GM21367 (cell line): ENCODE measurements at regions not wholly inside any gene's neighbourhood (a gene's known extent, or its start where the extent isn't known, plus 50 kb on each side); places are given as distances from the start of the nearest gene placed in this dataset.

Source experiments
- ATAC-seq: cut with Tn5 transposase; IDR thresholded peaks from one replicate; pipeline ENCODE4 v1.9.1; 2021; ENCODE audit not compliant: unreplicated experiment

- no peak for ATAC-seq
Measured at GRCh38 chr4:124188595-124188994, 523.9 kb downstream of the ANKRD50 start.

DNA sequence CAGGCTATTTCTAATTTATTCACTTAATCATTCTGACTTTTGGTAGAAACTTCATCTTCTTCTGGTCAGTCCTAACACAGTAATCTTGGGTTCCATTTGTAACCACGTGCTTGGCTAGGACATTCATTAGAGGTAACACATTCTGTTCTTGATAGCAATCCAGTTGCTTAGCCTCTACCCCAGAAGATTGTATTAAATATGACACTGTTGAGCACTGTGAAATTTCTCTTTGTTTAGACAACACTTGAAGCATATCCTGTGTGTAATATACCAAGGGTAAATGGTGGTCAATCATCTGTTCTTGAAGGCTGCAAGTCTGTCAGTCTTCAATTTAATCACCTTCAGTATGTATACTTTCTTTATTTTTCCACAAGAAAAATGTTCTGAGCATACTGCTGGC is 523.0 kb downstream of the ANKRD50 start:
- no peak for ATAC-seq

DNA sequence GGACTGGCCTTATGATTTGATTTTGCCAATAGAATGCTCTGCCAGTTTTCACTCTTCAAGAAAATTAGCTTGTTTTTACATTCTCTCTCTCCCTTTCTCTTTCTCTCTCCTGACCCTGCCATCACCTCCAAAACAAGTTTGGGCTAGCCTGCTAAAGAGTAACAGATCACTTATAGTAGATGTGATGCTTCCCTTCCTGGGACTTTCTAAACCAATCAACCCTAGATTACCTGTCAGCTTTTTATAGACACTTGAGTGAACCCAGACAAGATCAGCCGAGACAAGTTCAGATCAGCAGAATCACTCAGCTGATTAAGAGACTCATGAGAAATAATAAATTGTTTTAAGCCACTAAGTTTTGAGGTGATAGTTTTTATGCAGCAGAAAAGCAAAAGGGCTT is 521.2 kb downstream of the ANKRD50 start:
- no peak for ATAC-seq

- no peak for ATAC-seq
Measured at GRCh38 chr4:124192544-124192943, 520.0 kb downstream of the ANKRD50 start.

- no peak for ATAC-seq
Measured at GRCh38 chr4:124199185-124199584, 513.3 kb downstream of the ANKRD50 start.

DNA sequence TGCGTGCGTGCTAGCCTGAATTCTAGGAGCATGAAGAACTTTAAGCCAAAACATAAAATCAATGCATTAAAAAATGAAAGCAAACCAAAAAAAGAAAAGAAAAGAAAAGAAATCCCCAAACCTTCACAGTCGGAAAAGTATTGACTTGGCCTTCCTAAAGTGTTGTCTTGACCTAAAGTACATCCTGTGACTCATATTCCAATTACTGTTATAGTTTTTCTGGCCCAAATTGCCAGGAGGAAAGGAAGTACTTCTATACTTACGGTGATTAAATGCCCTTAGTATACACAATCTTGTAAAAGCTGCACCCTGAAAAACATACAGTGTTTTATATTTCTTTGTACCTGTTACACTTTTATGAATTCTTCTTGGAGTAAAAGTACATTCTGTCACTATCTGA is 512.8 kb downstream of the ANKRD50 start:
- ATAC-seq, result no peak

- ATAC-seq, result no peak
Measured at GRCh38 chr4:124201636-124202035, 510.9 kb downstream of the ANKRD50 start.

GRCh38 chr4:124202099-124202498 is 510.4 kb downstream of the ANKRD50 start:
- ATAC-seq, result no peak

DNA sequence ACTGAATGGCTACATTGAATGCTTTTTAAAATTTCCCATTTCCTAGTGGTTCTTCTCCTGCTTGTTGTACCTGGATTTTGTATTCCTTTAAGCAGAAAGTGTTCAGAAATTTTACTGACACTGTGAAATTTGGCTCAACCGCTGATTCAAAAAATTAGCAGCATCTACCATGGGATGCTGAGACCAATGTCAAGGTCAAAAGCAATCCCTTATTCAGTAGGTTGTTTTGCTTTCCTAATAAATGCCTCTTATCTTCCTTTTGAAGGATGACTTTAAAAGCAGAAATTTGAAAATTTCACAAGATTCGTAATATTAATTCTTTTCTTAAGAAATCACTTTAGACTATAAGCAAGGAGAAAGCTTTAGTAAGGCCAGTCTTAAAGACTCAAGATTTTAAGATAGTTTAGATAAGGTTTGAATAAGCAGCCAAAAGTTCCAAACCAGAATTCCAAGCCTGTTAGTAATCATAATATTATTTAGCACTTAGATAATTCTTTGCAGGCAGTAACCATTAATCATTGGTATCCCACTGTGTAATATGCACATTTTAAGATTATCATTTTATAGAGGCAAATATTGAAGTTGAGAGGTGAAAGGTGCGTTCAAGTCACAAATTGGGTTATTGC is 508.8 kb downstream of the ANKRD50 start:
- ATAC-seq, result no peak

DNA sequence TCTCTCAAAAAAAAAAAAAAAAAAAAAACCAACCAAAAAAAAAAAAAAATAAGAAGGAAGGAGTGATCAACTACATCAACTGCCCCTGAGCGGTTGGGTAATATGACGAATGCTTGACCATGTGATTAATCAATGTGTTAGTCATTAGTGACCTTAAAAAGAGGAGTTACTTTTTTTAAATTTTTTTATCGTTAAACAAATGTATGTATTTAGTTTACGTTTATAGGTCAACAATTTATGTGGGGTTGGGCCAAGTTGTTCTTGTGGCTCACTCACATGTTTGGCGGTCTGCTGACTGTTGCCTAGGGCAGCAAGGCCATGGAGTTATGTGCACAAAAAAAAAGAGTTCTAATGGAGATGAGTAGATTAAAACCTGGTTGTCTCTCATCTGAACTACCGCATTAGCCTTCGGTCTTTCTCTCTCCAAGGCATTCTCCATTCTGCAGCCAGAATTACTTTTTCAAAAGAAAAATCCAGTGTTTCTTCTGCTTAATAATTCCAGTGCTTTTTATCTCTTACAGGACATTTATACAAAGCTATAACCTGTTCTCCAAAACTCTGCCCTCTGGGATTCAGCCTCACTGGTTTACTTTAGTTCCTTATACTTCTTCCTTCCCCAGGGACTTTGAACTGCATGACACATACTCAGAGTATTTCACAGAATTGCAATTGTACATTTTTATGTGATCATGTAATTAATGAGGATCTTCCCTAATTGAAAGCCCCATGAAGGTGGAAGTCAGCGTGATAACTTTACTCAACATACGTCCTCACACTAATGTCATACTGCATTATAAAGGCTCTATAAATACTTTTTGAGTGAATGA is 505.5 kb downstream of the ANKRD50 start:
- no peak for ATAC-seq

DNA sequence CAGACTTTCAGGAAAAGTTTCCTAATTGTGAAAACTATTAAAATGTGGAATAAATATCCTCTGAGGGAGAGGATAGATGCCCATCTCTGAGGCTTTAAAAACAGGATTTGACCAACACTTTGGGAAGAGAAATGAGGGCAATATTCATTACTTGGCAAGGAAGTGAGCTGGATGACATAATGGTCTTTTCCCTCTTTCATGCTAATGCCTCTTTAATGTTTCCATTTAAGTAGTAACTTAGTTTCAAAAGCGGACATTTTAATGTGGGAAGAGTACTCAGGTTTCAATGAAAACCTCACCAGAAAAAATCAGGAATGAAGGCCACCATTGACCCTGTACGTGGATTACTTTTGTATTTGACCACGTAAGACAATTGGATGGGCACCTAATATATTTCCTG is 503.3 kb downstream of the ANKRD50 start:
- no peak for ATAC-seq

GRCh38 chr4:124209626-124210025 is 502.9 kb downstream of the ANKRD50 start:
- ATAC-seq, result no peak

DNA sequence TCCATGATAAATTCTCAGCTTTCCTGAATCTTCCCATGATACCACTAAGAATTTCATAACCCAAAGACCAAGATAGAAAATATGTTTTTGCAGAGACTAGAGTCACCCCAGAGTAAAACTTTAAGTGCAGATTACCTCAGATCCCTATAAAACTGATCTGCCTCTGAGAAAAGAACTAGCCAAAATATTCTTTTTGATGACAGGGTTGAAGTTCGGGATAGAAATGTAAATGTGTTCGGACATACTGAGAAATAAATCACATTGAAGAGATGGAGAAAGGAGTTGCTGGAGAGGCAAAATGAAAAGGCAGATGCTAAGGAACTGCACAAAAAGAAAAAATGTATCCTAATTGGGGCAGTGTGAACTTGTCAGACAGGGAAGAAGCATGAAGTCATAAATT is 501.8 kb downstream of the ANKRD50 start:
- no peak for ATAC-seq

DNA sequence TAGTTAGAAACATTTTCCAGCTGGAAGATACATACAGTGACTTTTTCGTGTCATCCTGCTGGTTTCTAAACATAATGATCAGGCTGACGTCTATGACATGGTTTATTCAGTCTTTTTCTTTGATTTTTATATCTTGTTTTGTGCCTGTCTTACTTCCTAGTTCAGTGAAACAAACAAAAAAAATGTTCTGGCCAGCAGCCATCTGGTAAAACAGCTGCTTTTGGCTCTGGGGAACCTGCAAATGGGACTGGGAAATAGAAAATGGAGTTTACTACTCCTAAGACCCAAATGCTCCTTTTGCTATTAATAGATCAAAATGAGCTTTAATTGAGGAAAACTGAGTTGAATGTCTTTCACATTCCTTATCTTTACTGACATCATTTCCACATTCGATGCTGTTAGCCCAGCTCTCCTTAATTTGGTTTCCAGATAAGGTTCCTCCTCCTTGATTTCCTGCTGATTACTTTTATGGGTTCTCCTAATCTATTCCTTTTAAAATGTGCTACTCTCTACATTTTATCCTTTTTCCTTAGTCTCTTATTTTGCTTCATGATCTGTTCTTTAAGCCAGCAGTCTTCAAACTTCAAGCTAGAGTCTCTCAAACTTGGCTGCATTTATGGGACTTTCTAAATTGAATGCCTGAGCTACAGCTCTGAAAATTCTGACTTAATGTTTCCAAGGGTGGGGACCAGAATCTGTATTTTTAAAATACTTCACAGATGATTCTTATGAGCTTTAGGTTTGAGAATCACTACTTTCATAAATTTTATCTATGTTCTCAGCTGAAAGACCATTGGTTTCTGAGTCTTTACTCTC is 499.5 kb downstream of the ANKRD50 start:
- no peak for ATAC-seq

DNA sequence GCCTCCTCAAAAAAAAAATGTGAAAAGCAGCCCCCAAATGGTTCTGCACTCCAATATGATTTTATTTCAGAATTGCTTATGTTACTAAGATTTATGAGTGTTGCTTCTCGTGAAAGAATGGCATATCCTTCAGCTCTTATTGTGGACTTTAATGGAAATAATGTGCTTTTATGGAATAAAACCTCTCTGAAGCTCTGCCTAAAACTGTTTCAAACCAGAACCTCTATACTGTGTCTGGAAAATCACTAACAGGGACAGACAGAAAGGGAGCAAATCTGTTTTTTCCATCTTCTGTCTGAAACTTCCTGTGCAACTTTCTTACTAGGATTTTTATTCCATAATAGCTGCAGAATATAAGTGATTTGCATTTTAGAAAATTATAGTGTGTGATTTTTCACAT is 493.1 kb downstream of the ANKRD50 start:
- no peak for ATAC-seq

DNA sequence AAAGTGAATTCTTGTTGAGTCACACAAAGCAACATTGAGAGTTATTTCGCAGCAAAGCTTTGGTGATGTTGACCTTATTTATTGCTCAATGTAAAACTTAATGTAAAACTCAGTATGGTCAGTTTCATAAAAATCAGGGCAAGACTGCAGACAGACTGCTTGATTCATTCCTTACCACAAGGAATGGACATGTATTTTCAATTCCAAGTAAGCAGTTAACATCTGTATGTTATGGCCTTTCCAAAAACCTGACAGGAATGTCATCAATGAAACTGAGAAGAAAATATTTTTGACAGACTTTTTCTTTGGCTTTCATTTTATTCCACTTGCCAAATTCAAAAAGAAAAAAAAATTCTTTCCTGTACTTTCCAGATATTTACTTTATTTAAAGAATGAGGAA is 488.3 kb downstream of the ANKRD50 start:
- ATAC-seq, result no peak

DNA sequence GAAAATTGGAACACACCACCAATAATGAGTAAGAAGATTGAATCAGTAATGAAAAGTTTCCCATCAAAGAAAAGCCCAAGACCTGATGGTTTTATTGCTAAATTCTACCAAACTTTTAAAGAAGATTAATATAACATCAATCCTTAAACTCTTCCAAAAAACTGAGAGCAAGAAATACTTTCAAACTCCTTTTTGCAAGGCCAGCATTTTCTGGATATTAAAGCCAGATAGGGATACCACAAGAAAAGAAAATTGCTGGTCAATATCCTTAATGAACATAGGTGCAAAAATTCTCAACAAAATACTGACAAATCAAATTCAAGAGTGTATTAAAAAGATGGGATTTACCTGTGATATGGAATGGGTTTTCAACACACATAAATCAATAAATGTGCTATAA is 484.6 kb downstream of the ANKRD50 start:
- no peak for ATAC-seq

- no peak for ATAC-seq
Measured at GRCh38 chr4:124230268-124230667, 482.3 kb downstream of the ANKRD50 start.

GRCh38 chr4:124234771-124235170 is 477.8 kb downstream of the ANKRD50 start:
- no peak for ATAC-seq

GRCh38 chr4:124243671-124244366 is 468.7 kb downstream of the ANKRD50 start:
- no peak for ATAC-seq

- ATAC-seq, result no peak
Measured at GRCh38 chr4:124253080-124253479, 459.5 kb downstream of the ANKRD50 start.
